GM04503 (cell line): ENCODE measurements at regions not wholly inside any gene's neighbourhood (a gene's known extent, or its start where the extent isn't known, plus 50 kb on each side); places are given as distances from the start of the nearest gene placed in this dataset.
"Not testable (repeated sequence)": the region's sequence is repeated elsewhere in the genome, so short reads cannot be mapped to it uniquely, and the experiment has no call there.

Experiments
- DNase-seq: peaks from one replicate; pipeline ENCODE4 v3.0.0-alpha.2; 2012; ENCODE audit warnings: low read depth

- DNase-seq, result no peak
These were observed 91.6 kb upstream of the RUNX3 start for GRCh38 chr1:25021591-25022215.

GRCh38 chr1:25020851-25021590 is 90.9 kb upstream of the RUNX3 start:
- DNase-seq, result no peak

GRCh38 chr1:25020173-25020845 is 90.2 kb upstream of the RUNX3 start:
- no peak for DNase-seq

GRCh38 chr1:25019337-25020172 is 89.5 kb upstream of the RUNX3 start:
- no peak for DNase-seq

- DNase-seq, result no peak
These were observed 88.9 kb upstream of the RUNX3 start for GRCh38 chr1:25018943-25019336.

- no peak for DNase-seq
These were observed 88.1 kb upstream of the RUNX3 start for GRCh38 chr1:25018110-25018735.

- no peak for DNase-seq
These were observed 87.5 kb upstream of the RUNX3 start for GRCh38 chr1:25017436-25018109.

- DNase-seq, result no peak
These were observed 83.2 kb upstream of the RUNX3 start for GRCh38 chr1:25012966-25013962.

GRCh38 chr1:25011943-25012638 is 82.0 kb upstream of the RUNX3 start:
- no peak for DNase-seq

- DNase-seq, result no peak
These were observed 81.2 kb upstream of the RUNX3 start for GRCh38 chr1:25011275-25011674.

- DNase-seq, result no peak
These were observed 79.7 kb upstream of the RUNX3 start for GRCh38 chr1:25009671-25010262.

GRCh38 chr1:25008192-25008485 is 78.1 kb upstream of the RUNX3 start:
- DNase-seq, result no peak

GRCh38 chr1:25007390-25008191 is 77.5 kb upstream of the RUNX3 start:
- not testable (repeated sequence) for DNase-seq

- DNase-seq, result no peak
These were observed 76.7 kb upstream of the RUNX3 start for GRCh38 chr1:25006770-25007169.

GRCh38 chr1:25004355-25004754 is 74.3 kb upstream of the RUNX3 start:
- no peak for DNase-seq

GRCh38 chr1:25003457-25004190 is 73.5 kb upstream of the RUNX3 start:
- DNase-seq, result no peak

- DNase-seq, result no peak
These were observed 72.9 kb upstream of the RUNX3 start for GRCh38 chr1:25003000-25003399.
